ENCODE measurements at regions not wholly inside any gene's neighbourhood (a gene's known extent, or its start where the extent isn't known, plus 50 kb on each side); places are given as distances from the start of the nearest gene placed in this dataset.

- TF ChIP-seq ZNF565 (CRISPR knock-in tag; conservative IDR thresholded peaks at IDR 0.05; ENCODE audit: low read depth) = no peak
- TF ChIP-seq CREB5 (CRISPR knock-in tag; IDR thresholded peaks at IDR 0.05; ENCODE audit: low read depth) = no peak
- no peak for TF ChIP-seq ZNF8 (CRISPR knock-in tag; IDR thresholded peaks at IDR 0.05)
- TF ChIP-seq ZNF70 (CRISPR knock-in tag; IDR thresholded peaks at IDR 0.05) = no peak
- TF ChIP-seq ZFP30 (CRISPR knock-in tag; IDR thresholded peaks at IDR 0.05) = no peak
- TF ChIP-seq POU6F1 (CRISPR knock-in tag; IDR thresholded peaks at IDR 0.05; ENCODE audit: borderline replicate concordance, low read depth) = no peak
- no peak for TF ChIP-seq PATZ1 (CRISPR knock-in tag; IDR thresholded peaks at IDR 0.05; ENCODE audit: borderline replicate concordance)
- TF ChIP-seq PPARA (CRISPR knock-in tag; IDR thresholded peaks at IDR 0.05; ENCODE audit: borderline replicate concordance) = no peak
- TF ChIP-seq ZFP3 (CRISPR knock-in tag; IDR thresholded peaks at IDR 0.05) = no peak
- TF ChIP-seq ZC3H10 (CRISPR knock-in tag; IDR thresholded peaks at IDR 0.05) = no peak
These were observed 118.0 kb upstream of the SRD5A2 start for GRCh38 chr2:31698722-31699121.

Measured in SK-N-SH treated with all-trans-retinoic acid at 6 μM for 48 hours (cell line).